ENCODE measurements at regions not wholly inside any gene's neighbourhood (a gene's known extent, or its start where the extent isn't known, plus 50 kb on each side); places are given as distances from the start of the nearest gene placed in this dataset.

DNA sequence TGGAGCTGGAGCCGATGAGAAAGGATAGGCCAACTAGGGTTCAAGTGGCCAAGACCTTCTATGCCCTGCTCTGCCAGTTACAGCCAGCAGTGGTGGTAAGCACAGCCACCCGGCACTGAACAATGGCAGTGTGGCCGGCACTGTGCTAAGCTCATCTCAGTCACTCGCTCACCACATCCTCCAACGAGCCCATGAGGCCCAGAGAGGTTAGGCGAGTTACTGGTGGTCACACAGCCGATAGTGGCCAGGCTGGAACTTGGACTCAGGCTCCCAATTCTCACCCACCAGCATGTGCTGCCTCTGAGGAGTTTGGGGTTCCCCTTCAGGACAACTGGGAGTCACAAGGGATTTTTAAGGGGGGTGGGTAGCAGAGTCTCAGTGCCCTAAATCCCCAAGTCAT lies 66.4 kb downstream of the IGLL1 start:
- no peak for ATAC-seq
- Histone ChIP-seq H3K27me3 (no peaks in the 10 kb centered on the region), H3K27ac (no peak overlapping the region), H3K36me3 (replicated peaks in 1 of 2; ENCODE audit: insufficient read depth in 1 of 2, low read depth in 2 of 2) (no peaks in the 10 kb centered on the region), H3K4me3 (no peak overlapping the region), H3K4me1 (no peaks in the 10 kb centered on the region), H3K9me3 (no peaks in the 10 kb centered on the region)
- no peak for DNase-seq
- 82% methylated on average over 7 of the region's 7 CpGs; no CpG with 5 or more reads in 1 of the 2 donors for WGBS, 2 donors
- intact Hi-C loops (cut with DNase I) = no loop called here
- no peak for TF ChIP-seq POLR2A (IDR thresholded peaks at IDR 0.05)
- TF ChIP-seq, protein P1, sequence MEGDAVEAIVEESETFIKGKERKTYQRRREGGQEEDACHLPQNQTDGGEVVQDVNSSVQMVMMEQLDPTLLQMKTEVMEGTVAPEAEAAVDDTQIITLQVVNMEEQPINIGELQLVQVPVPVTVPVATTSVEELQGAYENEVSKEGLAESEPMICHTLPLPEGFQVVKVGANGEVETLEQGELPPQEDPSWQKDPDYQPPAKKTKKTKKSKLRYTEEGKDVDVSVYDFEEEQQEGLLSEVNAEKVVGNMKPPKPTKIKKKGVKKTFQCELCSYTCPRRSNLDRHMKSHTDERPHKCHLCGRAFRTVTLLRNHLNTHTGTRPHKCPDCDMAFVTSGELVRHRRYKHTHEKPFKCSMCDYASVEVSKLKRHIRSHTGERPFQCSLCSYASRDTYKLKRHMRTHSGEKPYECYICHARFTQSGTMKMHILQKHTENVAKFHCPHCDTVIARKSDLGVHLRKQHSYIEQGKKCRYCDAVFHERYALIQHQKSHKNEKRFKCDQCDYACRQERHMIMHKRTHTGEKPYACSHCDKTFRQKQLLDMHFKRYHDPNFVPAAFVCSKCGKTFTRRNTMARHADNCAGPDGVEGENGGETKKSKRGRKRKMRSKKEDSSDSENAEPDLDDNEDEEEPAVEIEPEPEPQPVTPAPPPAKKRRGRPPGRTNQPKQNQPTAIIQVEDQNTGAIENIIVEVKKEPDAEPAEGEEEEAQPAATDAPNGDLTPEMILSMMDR (IDR thresholded peaks at IDR 0.05) = no peak

- TF ChIP-seq, protein P1 (IDR thresholded peaks at IDR 0.05) = no peak
- no peak for TF ChIP-seq POLR2A (IDR thresholded peaks at IDR 0.05)
- WGBS, 2 donors = 79 to 81% methylated on average over 15 of the region's 15 CpGs
- H3K27ac ChIP-seq = no peak overlapping the region
- H3K27me3 ChIP-seq = no peaks in the 10 kb centered on the region
- H3K9me3 ChIP-seq = no peaks in the 10 kb centered on the region
- H3K4me1 ChIP-seq = no peaks in the 10 kb centered on the region
- ATAC-seq = no peak
- H3K36me3 ChIP-seq (replicated peaks in 1 of 2; ENCODE audit: insufficient read depth in 1 of 2, low read depth in 2 of 2) = no peaks in the 10 kb centered on the region
- DNase-seq = no peak
- intact Hi-C loops (cut with DNase I) = no loop called here
- H3K4me3 ChIP-seq = no peak overlapping the region
These were observed 67.0 kb downstream of the IGLL1 start for GRCh38 chr22:23513133-23513532.

DNA sequence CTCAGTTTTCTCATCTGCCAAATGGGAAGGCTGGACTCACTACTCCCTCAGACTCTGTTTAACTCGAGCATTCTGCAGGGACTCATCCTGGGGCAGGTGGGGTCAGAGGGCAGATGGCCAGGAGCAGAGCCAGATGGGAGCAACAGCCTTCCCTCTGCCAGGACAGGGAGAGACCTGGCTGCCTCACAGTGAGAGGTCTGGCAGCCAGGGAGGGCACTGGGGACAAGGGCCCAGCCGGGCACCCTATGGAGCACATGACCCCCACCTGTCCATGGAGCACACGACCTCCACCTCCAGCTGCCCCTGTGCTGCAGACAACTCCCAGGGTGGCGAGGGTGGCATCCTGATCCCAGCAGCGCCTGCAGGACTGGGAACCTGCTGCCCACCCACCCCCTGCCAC lies 67.4 kb downstream of the IGLL1 start:
- no peak overlapping the region for H3K4me3 ChIP-seq
- intact Hi-C loops (cut with DNase I) = no loop called here
- no peaks in the 10 kb centered on the region for H3K27me3 ChIP-seq
- TF ChIP-seq, protein P1 (IDR thresholded peaks at IDR 0.05) = no peak
- no peak for TF ChIP-seq POLR2A (IDR thresholded peaks at IDR 0.05)
- DNase-seq (no peak), ATAC-seq (no peak)
- no peaks in the 10 kb centered on the region for H3K9me3 ChIP-seq
- H3K36me3 ChIP-seq (replicated peaks in 1 of 2; ENCODE audit: insufficient read depth in 1 of 2, low read depth in 2 of 2) = no peaks in the 10 kb centered on the region
- whole genome bisulfite sequencing, 2 donors = 61 to 75% methylated on average over 5 of the region's 5 CpGs
- no peak overlapping the region for H3K27ac ChIP-seq
- H3K4me1 ChIP-seq = no peaks in the 10 kb centered on the region

DNA sequence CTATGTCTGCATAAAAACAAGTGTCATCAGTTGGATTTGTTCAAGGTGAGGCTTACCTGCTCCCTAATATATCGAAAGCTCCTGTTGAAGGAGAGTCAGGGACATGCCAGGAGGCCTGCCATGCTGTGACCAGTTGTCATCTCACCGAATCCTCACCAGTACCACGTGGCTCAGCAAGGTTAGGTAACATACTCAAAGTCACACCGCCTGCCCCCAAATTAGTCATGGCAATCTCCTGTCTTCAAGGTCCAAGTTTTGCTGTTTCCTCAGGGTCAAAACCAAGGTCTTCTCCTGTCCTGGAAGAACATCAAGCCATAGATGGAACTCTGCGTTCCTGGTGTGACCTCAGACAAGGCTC lies 67.8 kb downstream of the IGLL1 start:
- H3K4me1 ChIP-seq = no peaks in the 10 kb centered on the region
- H3K4me3 ChIP-seq = no peak overlapping the region
- no peaks in the 10 kb centered on the region for H3K27me3 ChIP-seq
- H3K9me3 ChIP-seq = no peaks in the 10 kb centered on the region
- intact Hi-C loops (cut with DNase I) = no loop called here
- whole genome bisulfite sequencing, 2 donors = 75 to 79% methylated on average over 5 of the region's 5 CpGs
- DNase-seq = no peak
- H3K27ac ChIP-seq = no peak overlapping the region
- no peaks in the 10 kb centered on the region for H3K36me3 ChIP-seq (replicated peaks in 1 of 2; ENCODE audit: insufficient read depth in 1 of 2, low read depth in 2 of 2)
- ATAC-seq = no peak
- TF ChIP-seq, protein P1 (IDR thresholded peaks at IDR 0.05) = no peak
- no peak for TF ChIP-seq POLR2A (IDR thresholded peaks at IDR 0.05)

DNA sequence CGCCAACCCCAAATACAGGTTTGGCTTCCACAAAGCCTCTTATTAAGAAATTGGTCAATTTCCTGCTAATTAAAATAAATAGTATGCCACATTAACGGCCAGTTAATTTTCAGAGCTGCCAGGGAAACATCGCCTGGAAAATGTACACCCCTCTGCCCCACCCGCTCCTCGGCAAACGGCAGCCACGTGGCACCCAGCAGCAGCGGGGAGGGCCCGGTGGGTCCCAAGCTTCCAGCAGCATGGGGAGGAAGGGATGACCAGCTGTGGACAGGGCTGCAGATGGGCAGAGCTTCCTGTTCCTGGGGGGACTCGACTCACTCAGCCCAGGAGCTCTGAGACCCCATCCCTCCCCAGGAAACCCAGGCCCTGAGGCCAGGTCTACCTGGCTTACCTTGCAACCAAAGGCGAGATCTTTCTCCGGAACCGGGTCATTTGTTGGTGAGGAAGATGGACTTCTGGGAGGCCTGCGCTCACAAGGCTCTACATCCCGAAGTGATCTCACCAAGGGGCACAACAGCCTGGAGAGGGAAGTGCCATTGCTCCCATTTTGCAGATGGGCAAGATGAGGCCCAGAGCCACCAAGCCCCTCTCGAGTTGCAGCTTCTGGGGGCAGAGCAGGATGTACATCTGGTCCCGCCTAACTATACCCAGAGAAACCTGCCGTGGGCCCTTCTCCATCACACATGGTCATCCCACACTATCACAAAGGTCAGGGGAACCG lies 68.3 kb downstream of the IGLL1 start:
- ATAC-seq = no peak

More for the DNA sequence above, 68.3 kb downstream of the IGLL1 start:
- TF ChIP-seq, protein P1 (IDR thresholded peaks at IDR 0.05) = no peak
- no peak for TF ChIP-seq POLR2A (IDR thresholded peaks at IDR 0.05)
- no peak for DNase-seq
- Histone ChIP-seq H3K27ac (no peak overlapping the region), H3K36me3 (replicated peaks in 1 of 2; ENCODE audit: insufficient read depth in 1 of 2, low read depth in 2 of 2) (no peaks in the 10 kb centered on the region), H3K4me1 (no peaks in the 10 kb centered on the region), H3K9me3 (no peaks in the 10 kb centered on the region), H3K4me3 (no peak overlapping the region), H3K27me3 (no peaks in the 10 kb centered on the region)
- WGBS, 2 donors = 59 to 62% methylated on average over 17 to 18 of the region's 19 CpGs
- intact Hi-C loops (cut with DNase I) = no loop called here

Measured in body of pancreas (tissue), 4 donors.